GM12878 (cell line): ENCODE measurements at regions not wholly inside any gene's neighbourhood (a gene's known extent, or its start where the extent isn't known, plus 50 kb on each side); places are given as distances from the start of the nearest gene placed in this dataset.

Experiments
- ATAC-seq: fragments of 200-7000 bp; cut with Tn5 transposase; 3 replicates; pipeline ENCODE4 v1.9.1; 2020; ENCODE audit warnings: mild to moderate bottlenecking, moderate library complexity
- BruUV-seq: library from RNA; stranded (reverse); fragments of 400-500 nt; replicated peaks from 2 replicates; lab custom pipeline; 2021; lab: Mats Ljungman, UMichigan
- CTCF ChIA-PET: fragments of 300-600 bp; sonication (Branson Sonifier 250); formaldehyde crosslinking; extraction: SDS; loops from one replicate; lab custom pipeline; 2021; ENCODE audit warnings: inconsistent platforms; lab: Yijun Ruan, JAX
- POLR2A ChIA-PET: fragments of 350-600 bp; formaldehyde crosslinking; extraction: SDS; loops from one replicate; lab custom pipeline; 2021; ENCODE audit warnings: inconsistent platforms; lab: Charles Lee
- RAD21 ChIA-PET: fragments of 300-600 bp; sonication (Branson Sonifier 250); formaldehyde crosslinking; loops from one replicate; lab custom pipeline; 2023; ENCODE audit warnings: antibody characterized with exemption; ENCODE audit not compliant: unreplicated experiment; lab: Charles Lee
- SMC1A ChIA-PET: fragments of 300-600 bp; sonication (Branson Sonifier 250); formaldehyde crosslinking; loops from one replicate; lab custom pipeline; 2023; ENCODE audit not compliant: unreplicated experiment, uncharacterized antibody; lab: Charles Lee
- DNase-seq: peaks from one replicate; pipeline ENCODE4 v3.0.0-alpha.2; 2011; ENCODE audit warnings: low read depth, low spot score
- FAIRE-seq: peaks from 3 replicates; lab custom pipeline; 2011; peaks lifted over from hg19 to GRCh38; lab: Jason Lieb, UNC
- H2AFZ ChIP-seq: 2 replicates; pipeline ENCODE4 v1.6.0; 2011; ENCODE audit warnings: low read depth, low read length, control low read depth; ENCODE audit not compliant: control insufficient read depth
- H3K27ac ChIP-seq: 2 replicates; pipeline ENCODE4 v1.5.1; 2011; ENCODE audit warnings: control low read depth; ENCODE audit not compliant: control insufficient read depth, insufficient read depth
- H3K27me3 ChIP-seq, 2 experiments: replicated peaks in 1 of 2; 2 replicates each; pipeline versions ENCODE4 v1.6.0 to v1.6.1; 2011; ENCODE audit warnings: low read length in 1 of 2; ENCODE audit not compliant: control insufficient read depth in 2 of 2, insufficient read depth in 2 of 2
- H3K36me3 ChIP-seq, 2 experiments: 2 replicates each; pipeline ENCODE4 v1.5.1; 2011; ENCODE audit warnings: low read length in 1 of 2; ENCODE audit not compliant: control insufficient read depth in 2 of 2, insufficient read depth in 2 of 2
- H3K4me1 ChIP-seq: 2 replicates; pipeline ENCODE4 v1.6.1; 2011; ENCODE audit warnings: mild to moderate bottlenecking, low read length, moderate library complexity, mixed read lengths; ENCODE audit not compliant: control insufficient read depth, insufficient read depth
- H3K4me2 ChIP-seq: 2 replicates; pipeline ENCODE4 v1.6.0; 2011; ENCODE audit warnings: control low read depth; ENCODE audit not compliant: control insufficient read depth, insufficient read depth
- H3K4me3 ChIP-seq: fragments of 200-600 bp; sonication (generic); 2 replicates; pipeline ENCODE4 v1.5.1; 2016
- H3K79me2 ChIP-seq: 2 replicates; pipeline ENCODE4 v1.6.0; 2011; ENCODE audit warnings: low read length; ENCODE audit not compliant: control insufficient read depth, insufficient read depth
- H3K9ac ChIP-seq: 2 replicates; pipeline ENCODE4 v1.8.0; 2011; ENCODE audit warnings: low read length, control low read depth, mixed read lengths; ENCODE audit not compliant: control insufficient read depth, insufficient read depth
- H3K9me3 ChIP-seq: replicated peaks from 3 replicates; pipeline ENCODE4 v1.5.1; 2011; ENCODE audit warnings: mild to moderate bottlenecking, low read length; ENCODE audit not compliant: control insufficient read depth, insufficient read depth
- H4K20me1 ChIP-seq: 2 replicates; pipeline ENCODE4 v1.6.0; 2011; ENCODE audit not compliant: control insufficient read depth, insufficient read depth
- BMI1 ChIP-seq: fragments of 450-650 bp; IDR thresholded peaks from 2 replicates; pipeline ENCODE4 v1.6.1; 2016; ENCODE audit warnings: mild to moderate bottlenecking, moderate library complexity, borderline replicate concordance
- JUND ChIP-seq: IDR thresholded peaks from 2 replicates; pipeline ENCODE4 v1.6.1; 2012; ENCODE audit warnings: low read depth, mild to moderate bottlenecking, low read length, improper control_type of control experiment, moderate library complexity
- MYB ChIP-seq: fragments of 150-350 bp; IDR thresholded peaks from 2 replicates; pipeline ENCODE4 v1.6.1; 2014; ENCODE audit warnings: mild to moderate bottlenecking, low read depth, low read length, borderline replicate concordance
- SRF ChIP-seq, 2 experiments: IDR thresholded peaks; 2 replicates each; pipeline ENCODE4 v1.6.1; 2011; ENCODE audit warnings: low read depth in 2 of 2, low read length in 2 of 2, mild to moderate bottlenecking in 1 of 2, moderate library complexity in 1 of 2
- SUZ12 ChIP-seq: fragments of 200-600 bp; sonication (generic); IDR thresholded peaks from one replicate; pipeline ENCODE4 v1.6.1; 2018; ENCODE audit warnings: antibody characterized with exemption, mild to moderate bottlenecking; ENCODE audit not compliant: unreplicated experiment
- ZZZ3 ChIP-seq: IDR thresholded peaks from 2 replicates; pipeline ENCODE4 v1.6.1; 2011; ENCODE audit warnings: low read depth; ENCODE audit not compliant: control insufficient read depth, insufficient read length
- WGBS: methylation state at CpG from one replicate; pipeline ENCODE4 v1.1.6; 2016; ENCODE audit warnings: low lambda C conversion rate; ENCODE audit not compliant: insufficient replicate concordance, insufficient coverage; ENCODE audit errors: missing lambda C conversion rate; 5-methylcytosine and 5-hydroxymethylcytosine counted together
- in situ Hi-C: fragments of 300-500 bp; cut with MboI; formaldehyde crosslinking; loops from 9 replicates; pipeline ENCODE4 v1.14.3; 2018; ENCODE audit warnings: mixed read lengths
- intact Hi-C: fragments of 100-400 bp; cut with micrococcal nuclease; formaldehyde crosslinking; loops from one replicate; pipeline ENCODE4 v1.14.2; 2022; ENCODE audit not compliant: unreplicated experiment
- TF ChIP-seq, protein P1 (sequence below): IDR thresholded peaks from 2 replicates; pipeline ENCODE4 v1.6.1; 2012; ENCODE audit warnings: low read depth, low read length, improper control_type of control experiment
- TF ChIP-seq, protein P2 (sequence below): fragments of 450-650 bp; IDR thresholded peaks from 2 replicates; pipeline ENCODE4 v1.6.1; 2016; ENCODE audit warnings: mild to moderate bottlenecking

- Histone ChIP-seq H4K20me1 (no peaks in the 10 kb centered on the region), H3K36me3 (no peaks in the 10 kb centered on the region), H3K4me2 (no peak overlapping the region), H3K27me3 (no peaks in the 10 kb centered on the region; a peak in 1 of 4 replicates), H3K9ac (no peak overlapping the region), H3K9me3 (no peaks in the 10 kb centered on the region), H3K27ac (no peak overlapping the region), H3K79me2 (no peaks in the 10 kb centered on the region), H3K4me1 (no peaks in the 10 kb centered on the region), H2AFZ (no peak overlapping the region), H3K4me3 (no peak overlapping the region)
- ChIA-PET CTCF (interaction anchor here (1.2 kb wide), 1 partner anchor 8 kb away, joined by 5 read pairs; no protein-coding TSS in a partner anchor), RAD21 (interaction anchor here (1.2 kb wide), 1 partner anchor 21 kb away, joined by 4 read pairs; no protein-coding TSS in a partner anchor), POLR2A (no interaction called here), SMC1A (interaction anchor here (0.8 to 2.0 kb wide), 4 partner anchors 8 to 20 kb away, joined by 3 to 4 read pairs (median 4); no protein-coding TSS in a partner anchor)
- intact Hi-C loops, result no loop called here
- in situ Hi-C loops, result no loop called here
- BruUV-seq, result no TSS peak
- ATAC-seq (no peak), FAIRE-seq (no peak), DNase-seq (no peak)
- TF ChIP-seq, protein P1, sequence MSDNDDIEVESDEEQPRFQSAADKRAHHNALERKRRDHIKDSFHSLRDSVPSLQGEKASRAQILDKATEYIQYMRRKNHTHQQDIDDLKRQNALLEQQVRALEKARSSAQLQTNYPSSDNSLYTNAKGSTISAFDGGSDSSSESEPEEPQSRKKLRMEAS, result no peak
- no peak for TF ChIP-seq JUND
- TF ChIP-seq SRF (IDR thresholded peaks at IDR 0.05; ENCODE audit: low read depth in 2 of 2, low read length in 2 of 2), result no peak
- TF ChIP-seq, protein P2, sequence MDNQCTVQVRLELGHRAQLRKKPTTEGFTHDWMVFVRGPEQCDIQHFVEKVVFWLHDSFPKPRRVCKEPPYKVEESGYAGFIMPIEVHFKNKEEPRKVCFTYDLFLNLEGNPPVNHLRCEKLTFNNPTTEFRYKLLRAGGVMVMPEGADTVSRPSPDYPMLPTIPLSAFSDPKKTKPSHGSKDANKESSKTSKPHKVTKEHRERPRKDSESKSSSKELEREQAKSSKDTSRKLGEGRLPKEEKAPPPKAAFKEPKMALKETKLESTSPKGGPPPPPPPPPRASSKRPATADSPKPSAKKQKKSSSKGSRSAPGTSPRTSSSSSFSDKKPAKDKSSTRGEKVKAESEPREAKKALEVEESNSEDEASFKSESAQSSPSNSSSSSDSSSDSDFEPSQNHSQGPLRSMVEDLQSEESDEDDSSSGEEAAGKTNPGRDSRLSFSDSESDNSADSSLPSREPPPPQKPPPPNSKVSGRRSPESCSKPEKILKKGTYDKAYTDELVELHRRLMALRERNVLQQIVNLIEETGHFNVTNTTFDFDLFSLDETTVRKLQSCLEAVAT, result no peak
- no peak for TF ChIP-seq ZZZ3
- no peak for TF ChIP-seq BMI1
- TF ChIP-seq MYB, result no peak
- no peak for TF ChIP-seq SUZ12
- WGBS, result 43% methylated on average over 8 of the region's 8 CpGs
Observed at GRCh38 chr6:44676246-44676790, 288.8 kb downstream of the CDC5L start.
